Inflammatory macrophage (primary cell): ENCODE measurements at regions not wholly inside any gene's neighbourhood (a gene's known extent, or its start where the extent isn't known, plus 50 kb on each side); places are given as distances from the start of the nearest gene placed in this dataset.

Experiments used
- DNase-seq, 2 donors: peaks; one replicate each; pipeline ENCODE4 v3.0.0-alpha.2; 2020 to 2022

GRCh38 chr1:39085174-39085573 is 59.0 kb downstream of the NDUFS5 start:
- no peak for DNase-seq

DNA sequence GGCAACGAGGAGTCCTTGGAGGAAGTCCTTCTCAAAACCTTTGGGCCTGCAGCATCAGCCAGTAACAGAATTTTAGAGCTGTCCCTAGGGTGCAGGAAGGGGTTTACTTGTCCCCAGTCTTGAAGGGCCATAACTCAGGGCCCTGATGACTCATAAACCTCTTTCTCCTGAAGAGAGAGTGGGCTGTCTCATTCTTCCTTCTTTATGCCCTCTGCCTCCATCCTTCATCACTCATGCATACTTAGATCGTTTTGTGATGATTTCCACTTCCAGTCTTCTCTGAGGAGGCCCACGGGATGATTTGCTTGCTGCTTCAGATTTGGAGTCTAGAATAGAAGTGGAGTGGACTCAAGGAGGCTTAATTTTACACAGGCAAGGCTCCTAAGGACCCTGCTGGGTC is 60.2 kb downstream of the NDUFS5 start:
- no peak for DNase-seq

DNA sequence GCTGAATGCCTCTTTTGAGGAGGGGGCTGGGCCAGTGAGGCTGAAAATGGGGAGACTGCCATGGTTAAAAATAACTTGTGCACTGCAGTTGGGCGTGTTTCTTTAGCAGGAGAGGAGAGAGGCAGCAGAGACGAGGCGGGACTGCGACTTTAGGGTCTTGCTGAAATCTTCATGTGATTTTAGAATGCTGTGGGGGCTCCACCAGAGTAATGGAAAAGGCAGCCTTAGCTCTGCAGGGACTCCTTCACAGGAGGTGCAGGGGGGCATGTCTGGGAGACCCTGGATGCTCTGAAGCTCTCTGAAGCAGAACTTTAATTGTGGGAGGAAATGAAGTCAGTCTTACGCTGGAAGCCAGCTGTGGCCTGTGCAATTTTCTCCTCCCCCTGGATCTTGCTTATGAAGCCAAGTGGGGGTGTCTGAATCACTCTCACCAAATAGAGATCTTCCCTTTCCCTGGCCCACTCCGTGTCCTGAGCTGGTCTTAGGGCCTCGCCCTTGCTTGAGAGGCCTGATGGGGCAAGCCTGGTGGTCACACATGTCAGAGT is 60.8 kb downstream of the NDUFS5 start:
- peak; percentile 76 to 82 for DNase-seq

DNA sequence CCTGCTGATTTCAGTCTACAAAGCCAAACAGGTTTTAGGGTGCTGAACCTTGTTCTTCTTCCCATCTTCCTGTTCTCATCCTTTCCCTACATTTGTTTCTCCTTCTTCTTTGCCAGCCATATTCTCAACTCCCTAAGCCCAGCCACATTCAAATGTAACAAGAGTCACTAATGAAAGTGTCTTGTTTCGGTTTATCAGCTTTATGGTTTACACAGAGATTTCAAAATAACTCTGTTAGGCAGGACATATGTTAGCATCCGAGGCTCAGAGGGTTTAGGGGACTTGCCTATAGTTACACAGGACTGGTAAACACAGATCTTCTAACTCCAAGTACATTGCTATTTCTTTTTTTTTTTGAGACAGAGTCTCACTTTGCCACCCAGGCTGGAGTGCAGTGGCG is 61.3 kb downstream of the NDUFS5 start:
- no peak for DNase-seq

- DNase-seq, result no peak
Observed at GRCh38 chr1:39088658-39089057, 62.5 kb downstream of the NDUFS5 start.

- no peak for DNase-seq
Observed at GRCh38 chr1:39089931-39090521, 63.9 kb downstream of the NDUFS5 start.

GRCh38 chr1:39090757-39091380 is 64.7 kb downstream of the NDUFS5 start:
- DNase-seq, result no peak

GRCh38 chr1:39091845-39092645 is 65.9 kb downstream of the NDUFS5 start:
- peak; percentile 60 to 61 for DNase-seq

GRCh38 chr1:39094685-39095084 is 68.5 kb downstream of the NDUFS5 start:
- no peak for DNase-seq

GRCh38 chr1:39098546-39099250 is 72.5 kb downstream of the NDUFS5 start:
- DNase-seq, result peak; percentile 86 to 87

DNA sequence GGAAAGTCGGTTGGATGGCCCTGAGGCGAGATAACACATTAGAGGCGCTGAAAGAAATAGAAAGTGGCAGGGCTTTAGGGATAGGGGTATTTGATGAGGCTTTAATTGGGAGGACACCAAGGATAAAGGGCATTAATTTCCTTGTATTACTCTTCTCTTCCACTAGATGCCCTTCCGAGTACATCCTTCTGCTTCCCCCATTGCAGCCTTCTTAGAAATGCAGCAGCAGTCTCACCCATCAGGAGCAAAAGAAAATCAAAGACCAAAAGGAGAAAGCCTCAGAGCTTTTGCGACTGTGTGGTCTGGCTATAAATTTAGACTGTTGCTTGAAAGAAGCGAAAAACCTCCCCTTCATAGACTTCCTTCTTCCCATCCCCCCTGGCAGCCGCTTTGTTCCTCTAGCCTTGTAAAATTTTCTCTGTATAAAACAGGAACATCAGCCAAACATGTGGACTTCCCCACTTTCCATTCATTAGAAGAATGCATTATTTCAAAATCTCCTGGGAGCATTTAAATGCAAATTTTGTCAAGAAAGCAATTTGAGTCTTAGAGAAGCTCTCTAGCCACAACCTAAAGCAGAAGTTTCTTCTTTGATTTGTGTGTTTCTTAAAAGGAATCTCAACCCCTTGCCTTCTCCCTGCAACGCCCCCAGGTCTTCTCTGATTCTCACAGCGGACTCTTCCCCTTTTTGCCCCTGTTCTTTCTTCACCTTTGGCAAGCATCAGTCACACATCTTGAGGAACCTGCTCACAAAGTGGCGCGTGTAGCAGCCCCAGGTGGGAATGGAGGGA is 76.6 kb downstream of the NDUFS5 start:
- DNase-seq, result peak; percentile 92 to 98

DNA sequence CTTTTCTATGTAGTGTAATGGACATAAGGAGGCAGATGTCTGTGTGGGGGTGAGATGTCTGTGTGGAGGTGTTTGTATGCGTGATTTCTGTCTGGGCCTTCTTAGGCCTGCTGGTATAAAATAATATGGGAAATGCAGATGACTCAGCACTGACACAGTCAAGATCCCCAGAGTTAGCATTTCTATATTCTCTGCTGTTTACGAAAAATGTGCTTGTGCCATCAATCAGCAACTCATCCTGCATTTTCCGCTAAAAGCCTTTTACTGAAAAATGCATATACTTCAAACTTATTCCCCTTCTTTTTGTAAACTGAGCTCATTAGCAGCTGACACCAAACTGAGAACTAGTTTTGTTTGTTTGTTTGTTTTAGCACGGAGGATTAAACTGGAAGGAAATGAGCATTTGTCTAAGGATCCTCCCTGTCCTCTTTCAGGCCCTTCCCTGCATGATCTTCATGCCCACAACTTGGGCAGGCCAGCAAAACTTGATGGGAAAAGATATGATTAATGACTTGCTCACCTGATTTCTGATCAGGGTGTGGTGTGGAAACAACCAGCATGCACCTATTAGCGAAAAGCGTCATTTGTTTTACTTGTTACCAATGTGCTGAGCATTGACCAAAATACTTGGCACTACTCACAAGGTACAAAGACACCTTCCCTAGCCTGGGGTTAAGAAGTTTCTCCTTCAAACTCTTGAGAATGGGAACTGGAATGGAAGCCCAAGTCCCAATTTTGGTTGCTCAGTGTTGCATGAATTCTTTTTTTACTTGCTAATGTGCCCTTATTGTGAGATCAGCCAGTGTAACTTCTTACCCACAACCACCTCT is 77.4 kb downstream of the NDUFS5 start:
- DNase-seq, result no peak

- DNase-seq, result peak in 1 of 2 donors; percentile 31
Observed at GRCh38 chr1:39104158-39105060, 78.3 kb downstream of the NDUFS5 start.

DNA sequence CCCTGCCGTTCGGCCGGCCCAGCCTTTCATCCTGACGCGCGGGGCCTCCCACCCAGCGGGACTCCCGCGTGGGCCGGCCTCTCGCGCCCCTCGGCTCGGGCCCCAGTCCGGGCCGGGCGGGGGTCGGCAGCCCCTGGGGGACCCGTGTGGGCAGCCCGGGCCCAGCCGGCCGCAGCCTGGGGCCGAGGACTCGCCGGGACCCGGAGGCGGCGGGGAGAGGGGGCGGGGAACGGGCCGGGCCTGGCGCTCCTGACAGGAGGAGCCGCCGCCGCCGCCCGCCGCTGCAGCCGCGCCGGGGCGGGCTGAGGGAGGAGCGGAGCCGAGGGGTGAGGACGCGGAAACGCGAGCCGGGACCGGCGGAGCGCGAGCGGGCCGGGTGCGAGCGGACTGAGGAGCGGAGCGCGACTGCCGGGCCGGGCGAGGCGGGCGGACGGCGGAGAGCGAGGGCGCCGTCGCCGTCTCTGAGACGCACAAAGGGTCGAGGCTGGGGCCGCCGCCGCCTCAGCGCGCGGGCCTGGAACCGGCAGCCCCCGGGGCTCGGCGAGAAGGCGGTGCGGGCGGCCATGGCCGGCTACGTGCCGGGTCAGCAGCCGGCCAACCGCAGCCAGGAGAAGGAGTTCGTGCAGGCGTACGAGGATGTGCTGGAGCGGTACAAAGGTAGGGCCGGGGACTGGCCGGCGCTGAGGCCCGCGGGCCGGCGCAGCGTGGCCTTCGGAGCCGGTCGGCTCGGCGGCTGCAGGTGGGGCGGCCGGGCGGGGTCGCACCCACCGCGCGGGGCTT is 79.1 kb downstream of the NDUFS5 start:
- peak; percentile 54 to 77 for DNase-seq

GRCh38 chr1:39105841-39106765 is 80.0 kb downstream of the NDUFS5 start:
- DNase-seq, result peak in 1 of 2 donors; percentile 39

DNA sequence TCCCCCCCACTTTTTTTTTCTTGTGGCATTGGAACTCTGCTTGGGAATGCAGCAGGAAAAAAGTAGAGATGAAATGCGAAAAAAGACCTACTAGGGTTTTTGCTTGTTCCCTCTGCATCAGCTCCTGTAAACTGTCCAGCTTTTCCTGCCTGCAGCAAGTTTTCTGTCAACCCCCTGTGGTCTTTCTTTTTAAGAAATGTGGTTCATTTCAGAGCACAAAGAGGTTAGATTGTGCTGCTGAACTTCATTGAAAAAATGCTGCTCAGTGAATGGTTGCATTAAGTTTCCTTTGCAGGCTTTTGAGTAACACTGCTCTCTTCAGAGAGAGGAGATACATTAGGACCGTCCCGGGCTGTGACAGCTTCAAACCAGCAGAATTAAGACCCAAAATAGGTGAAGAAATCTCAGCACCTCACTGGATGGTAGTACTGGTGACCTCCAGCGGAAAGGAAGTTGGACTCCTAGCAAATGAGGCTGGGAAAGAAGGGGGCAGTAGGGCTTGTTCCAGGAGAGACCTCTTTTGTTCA is 80.7 kb downstream of the NDUFS5 start:
- DNase-seq, result no peak
